GM18858 (cell line): ENCODE measurements at regions not wholly inside any gene's neighbourhood (a gene's known extent, or its start where the extent isn't known, plus 50 kb on each side); places are given as distances from the start of the nearest gene placed in this dataset.

Source experiments
- ATAC-seq: cut with Tn5 transposase; IDR thresholded peaks from one replicate; pipeline ENCODE4 v1.9.1; 2021; ENCODE audit not compliant: unreplicated experiment

- ATAC-seq, result no peak
Measured at GRCh38 chr11:103530257-103530656, 421.0 kb downstream of the DYNC2H1 start.

DNA sequence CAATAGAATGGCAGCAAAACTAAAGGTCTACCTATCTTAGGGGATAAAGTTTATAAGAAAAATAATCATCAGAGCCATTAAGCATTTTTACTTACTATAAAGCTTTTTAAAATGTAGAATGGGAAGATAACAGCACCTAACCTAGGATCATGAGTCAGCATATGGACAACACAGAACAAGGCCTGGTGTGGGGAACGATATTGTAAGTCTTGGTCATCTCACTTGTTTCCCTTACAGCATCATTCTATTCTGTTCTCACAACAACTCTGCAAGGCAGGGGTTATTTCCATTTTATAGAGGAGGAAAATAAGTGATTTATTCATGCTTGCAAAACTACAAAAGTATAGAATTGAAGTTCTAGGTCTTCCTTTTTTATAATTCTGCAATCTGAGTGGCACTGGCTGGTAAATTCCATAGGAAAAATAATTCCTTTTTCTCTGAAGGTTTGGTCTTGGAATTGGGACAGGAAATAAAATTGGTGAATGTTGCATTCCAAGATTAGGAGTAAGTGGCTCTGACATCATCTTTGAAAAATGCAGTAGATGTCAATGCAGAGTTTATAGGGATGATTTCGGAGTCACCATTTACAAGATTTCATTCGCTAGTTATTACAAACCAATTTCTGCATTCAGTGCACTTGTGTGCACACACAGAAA, 423.0 kb downstream of the DYNC2H1 start:
- ATAC-seq, result no peak

DNA sequence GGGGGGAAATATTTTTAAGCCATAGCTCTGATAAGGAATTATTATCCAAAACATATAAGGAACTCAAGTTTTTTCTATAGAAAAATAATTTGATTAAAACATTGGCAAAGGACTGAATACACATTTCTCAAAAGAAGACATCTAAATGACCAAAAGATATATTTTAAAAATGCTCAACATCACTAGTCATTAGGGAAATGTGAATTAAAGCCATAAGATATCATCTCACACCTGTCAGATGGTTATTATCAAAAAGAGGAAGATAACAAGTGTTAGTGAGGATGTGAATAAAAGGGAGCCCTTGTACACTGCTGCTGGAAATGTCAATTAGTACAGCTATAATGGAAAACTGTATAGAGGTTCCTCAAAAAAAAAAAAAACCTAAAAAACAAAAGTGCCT, 425.0 kb downstream of the DYNC2H1 start:
- no peak for ATAC-seq

GRCh38 chr11:103534959-103535358, 425.7 kb downstream of the DYNC2H1 start:
- no peak for ATAC-seq

- no peak for ATAC-seq
Measured at GRCh38 chr11:103536335-103536722, 427.1 kb downstream of the DYNC2H1 start.

- ATAC-seq, result no peak
Measured at GRCh38 chr11:103537904-103538502, 428.8 kb downstream of the DYNC2H1 start.

GRCh38 chr11:103539166-103539565, 429.9 kb downstream of the DYNC2H1 start:
- no peak for ATAC-seq

GRCh38 chr11:103541186-103541795, 432.1 kb downstream of the DYNC2H1 start:
- ATAC-seq, result no peak

DNA sequence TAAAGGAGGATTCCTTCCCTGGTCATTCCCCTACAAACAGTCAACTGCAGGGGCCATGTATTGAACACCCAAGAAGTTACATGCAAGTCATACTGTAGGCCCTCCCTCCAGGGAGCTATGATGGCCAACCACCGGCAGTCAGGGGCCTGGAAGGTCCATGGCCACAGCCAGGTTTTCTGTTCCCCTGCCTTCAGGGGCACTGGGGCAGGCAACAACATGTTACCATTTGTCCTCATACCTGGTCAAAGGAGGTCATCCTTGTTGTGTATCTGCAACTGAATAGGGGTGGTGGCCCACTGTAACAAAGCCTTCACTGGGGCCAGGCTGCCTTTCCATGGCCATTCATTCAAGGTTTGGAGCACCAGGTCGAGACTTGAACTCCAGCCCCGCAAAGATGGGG, 433.6 kb downstream of the DYNC2H1 start:
- ATAC-seq, result no peak

DNA sequence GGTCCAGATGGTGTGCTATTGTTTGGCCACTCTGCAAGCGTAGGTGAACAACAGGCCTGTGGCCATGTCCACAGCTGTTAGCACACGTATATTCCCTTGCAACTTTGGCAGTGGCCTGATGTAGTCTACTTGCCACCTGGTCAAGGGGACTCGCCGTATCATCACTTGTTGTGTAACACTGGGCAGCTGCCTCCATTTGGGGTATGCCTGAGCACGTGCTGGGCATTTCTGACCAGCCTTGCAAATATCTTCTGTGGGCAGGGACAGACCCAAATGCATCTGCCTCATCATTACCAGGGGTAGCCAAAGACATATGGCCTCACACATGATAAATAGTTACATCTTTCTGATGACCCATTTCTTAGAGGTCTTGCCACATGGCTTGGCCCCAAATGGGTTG, 434.2 kb downstream of the DYNC2H1 start:
- no peak for ATAC-seq

DNA sequence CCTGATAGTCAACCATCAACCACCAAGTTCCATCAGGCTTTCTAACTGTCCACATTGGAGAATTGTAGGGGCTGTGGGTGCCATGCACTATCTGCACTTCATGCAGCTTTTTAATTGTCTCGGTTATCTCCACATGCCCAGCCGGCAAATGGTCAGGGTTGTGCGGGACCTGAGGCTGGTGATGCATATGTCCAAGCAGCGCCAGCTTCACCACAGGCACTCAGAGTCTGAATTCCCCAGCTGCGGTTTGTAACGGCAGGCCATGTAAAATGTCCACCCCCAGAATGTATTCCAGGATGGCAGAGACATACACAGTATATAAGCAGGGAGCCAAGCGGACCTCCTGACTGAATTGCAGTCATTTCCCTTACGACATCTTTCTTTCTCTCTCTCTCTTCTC, 435.6 kb downstream of the DYNC2H1 start:
- ATAC-seq, result no peak

DNA sequence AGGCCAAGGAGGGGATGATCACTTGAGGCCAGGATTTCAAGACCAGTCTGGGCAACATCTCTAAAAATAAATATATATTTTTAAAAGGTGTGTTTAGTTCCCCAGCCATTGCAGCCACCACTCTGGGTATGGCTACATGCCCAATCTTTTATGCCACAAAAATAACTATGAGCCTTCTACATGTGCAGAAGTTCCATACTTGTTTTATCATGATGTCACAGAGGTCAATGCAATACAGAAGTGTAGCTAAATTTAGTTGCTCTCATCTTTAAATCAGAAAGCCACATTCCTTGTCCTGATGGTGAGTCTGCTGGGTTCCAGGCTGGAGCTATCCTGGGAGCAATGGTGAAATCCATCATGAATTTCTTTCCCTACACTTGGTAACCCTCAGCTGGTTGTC, 436.3 kb downstream of the DYNC2H1 start:
- ATAC-seq, result no peak

- no peak for ATAC-seq
Measured at GRCh38 chr11:103546236-103546635, 437.0 kb downstream of the DYNC2H1 start.

GRCh38 chr11:103547024-103547423, 437.8 kb downstream of the DYNC2H1 start:
- ATAC-seq, result no peak

- no peak for ATAC-seq
Measured at GRCh38 chr11:103547691-103548090, 438.5 kb downstream of the DYNC2H1 start.

- no peak for ATAC-seq
Measured at GRCh38 chr11:103548838-103549237, 439.6 kb downstream of the DYNC2H1 start.

- no peak for ATAC-seq
Measured at GRCh38 chr11:103550811-103551210, 441.6 kb downstream of the DYNC2H1 start.

DNA sequence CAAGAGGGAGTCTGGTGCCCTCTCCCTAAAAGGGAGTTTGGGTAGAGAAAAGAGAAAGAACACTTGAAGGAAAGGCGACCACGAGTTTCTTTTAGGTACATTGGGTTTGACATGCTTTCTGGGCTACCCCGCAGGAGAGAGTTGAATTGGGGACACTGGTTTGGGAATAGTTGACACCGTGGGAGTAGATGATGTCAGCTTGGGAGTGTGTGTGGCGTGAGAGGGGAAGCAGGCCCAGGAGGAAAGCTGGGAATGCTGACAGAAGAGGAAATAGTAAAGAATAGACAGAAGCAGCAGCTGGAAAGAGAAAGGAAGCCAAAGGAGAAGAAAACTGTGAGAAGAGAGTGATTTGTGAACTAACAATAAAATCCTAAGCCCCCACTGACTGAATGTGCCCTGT, 442.9 kb downstream of the DYNC2H1 start:
- no peak for ATAC-seq

GRCh38 chr11:103556171-103556570, 446.9 kb downstream of the DYNC2H1 start:
- no peak for ATAC-seq

- ATAC-seq, result no peak
Measured at GRCh38 chr11:103566116-103566515, 456.9 kb downstream of the DYNC2H1 start.

DNA sequence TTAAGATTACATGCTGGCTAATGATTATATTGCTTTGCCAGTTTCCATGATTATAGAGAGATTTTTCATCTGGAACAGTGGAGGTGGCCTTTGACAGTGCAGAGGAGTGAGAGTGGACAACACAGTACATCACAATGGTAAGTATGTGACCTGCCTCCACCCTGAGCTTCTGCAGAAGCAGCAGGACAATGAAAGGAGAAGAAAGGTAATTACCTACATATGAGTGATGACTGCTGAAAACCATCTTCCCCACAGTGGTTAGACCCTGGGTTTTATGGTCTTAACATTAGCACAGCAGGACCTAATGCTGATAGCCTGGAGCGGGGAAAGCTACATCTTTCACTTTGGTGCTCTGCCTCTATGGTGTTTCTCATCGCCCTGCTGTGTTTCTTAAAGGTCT, 454.7 kb upstream of the DDI1 start:
- ATAC-seq, result no peak

GRCh38 chr11:103582351-103582909, 454.0 kb upstream of the DDI1 start:
- no peak for ATAC-seq
